ENCODE measurements at regions not wholly inside any gene's neighbourhood (a gene's known extent, or its start where the extent isn't known, plus 50 kb on each side); places are given as distances from the start of the nearest gene placed in this dataset.

DNA sequence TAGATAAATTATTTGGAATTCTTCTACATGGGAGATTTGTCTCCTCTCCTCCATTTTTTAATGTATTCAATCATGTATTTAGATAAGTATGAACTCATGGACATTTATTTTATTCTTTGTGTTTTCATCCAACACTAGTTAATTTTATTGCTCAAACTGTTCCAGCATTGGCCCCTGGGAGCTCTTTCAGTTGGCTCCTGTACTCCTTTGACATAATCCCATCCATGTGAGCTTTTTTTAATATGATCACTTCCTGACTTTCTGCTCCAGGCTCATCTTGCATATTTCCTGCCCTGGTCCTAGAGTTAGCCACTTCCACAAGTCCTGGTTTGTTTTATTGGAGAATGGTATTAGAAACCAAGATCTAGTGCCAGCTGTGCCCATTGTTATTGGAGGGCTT, 419.0 kb upstream of the CDH11 start:
- Histone ChIP-seq H3K9me3 (no peaks in the 10 kb centered on the region), H3K4me3 (no peak overlapping the region), H3K36me3 (no peaks in the 10 kb centered on the region), H3K27ac (no peak overlapping the region), H3K27me3 (no peaks in the 10 kb centered on the region), H3K4me1 (peaks cover 0 to 3% (median under 1%) of the 10 kb centered on the region in 4 donors)
- DNase-seq: no peak
- intact Hi-C loops (cut with DNase I; ENCODE audit: low total_unique reads): no loop called here
- TF ChIP-seq POLR2AphosphoS5 (IDR thresholded peaks at IDR 0.05) (no peak), POLR2A (IDR thresholded peaks at IDR 0.05) (no peak), EP300 (IDR thresholded peaks at IDR 0.05) (no peak)
- TF ChIP-seq, protein P1, sequence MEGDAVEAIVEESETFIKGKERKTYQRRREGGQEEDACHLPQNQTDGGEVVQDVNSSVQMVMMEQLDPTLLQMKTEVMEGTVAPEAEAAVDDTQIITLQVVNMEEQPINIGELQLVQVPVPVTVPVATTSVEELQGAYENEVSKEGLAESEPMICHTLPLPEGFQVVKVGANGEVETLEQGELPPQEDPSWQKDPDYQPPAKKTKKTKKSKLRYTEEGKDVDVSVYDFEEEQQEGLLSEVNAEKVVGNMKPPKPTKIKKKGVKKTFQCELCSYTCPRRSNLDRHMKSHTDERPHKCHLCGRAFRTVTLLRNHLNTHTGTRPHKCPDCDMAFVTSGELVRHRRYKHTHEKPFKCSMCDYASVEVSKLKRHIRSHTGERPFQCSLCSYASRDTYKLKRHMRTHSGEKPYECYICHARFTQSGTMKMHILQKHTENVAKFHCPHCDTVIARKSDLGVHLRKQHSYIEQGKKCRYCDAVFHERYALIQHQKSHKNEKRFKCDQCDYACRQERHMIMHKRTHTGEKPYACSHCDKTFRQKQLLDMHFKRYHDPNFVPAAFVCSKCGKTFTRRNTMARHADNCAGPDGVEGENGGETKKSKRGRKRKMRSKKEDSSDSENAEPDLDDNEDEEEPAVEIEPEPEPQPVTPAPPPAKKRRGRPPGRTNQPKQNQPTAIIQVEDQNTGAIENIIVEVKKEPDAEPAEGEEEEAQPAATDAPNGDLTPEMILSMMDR (IDR thresholded peaks at IDR 0.05): no peak

GRCh38 chr16:65538976-65539375, 417.1 kb upstream of the CDH11 start:
- intact Hi-C loops (cut with DNase I; ENCODE audit: low total_unique reads): no loop called here
- Histone ChIP-seq H3K9me3 (no peaks in the 10 kb centered on the region), H3K36me3 (no peaks in the 10 kb centered on the region), H3K27me3 (no peaks in the 10 kb centered on the region), H3K4me1 (no peaks in the 10 kb centered on the region), H3K4me3 (no peak overlapping the region), H3K27ac (no peak overlapping the region)
- TF ChIP-seq POLR2A (IDR thresholded peaks at IDR 0.05): no peak
- no peak for TF ChIP-seq EP300 (IDR thresholded peaks at IDR 0.05)
- TF ChIP-seq, protein P1 (IDR thresholded peaks at IDR 0.05): no peak
- no peak for TF ChIP-seq POLR2AphosphoS5 (IDR thresholded peaks at IDR 0.05)
- WGBS, 5 donors: 32 to 46% (median 38%) methylated on average over 3 of the region's 3 CpGs
- DNase-seq: no peak

DNA sequence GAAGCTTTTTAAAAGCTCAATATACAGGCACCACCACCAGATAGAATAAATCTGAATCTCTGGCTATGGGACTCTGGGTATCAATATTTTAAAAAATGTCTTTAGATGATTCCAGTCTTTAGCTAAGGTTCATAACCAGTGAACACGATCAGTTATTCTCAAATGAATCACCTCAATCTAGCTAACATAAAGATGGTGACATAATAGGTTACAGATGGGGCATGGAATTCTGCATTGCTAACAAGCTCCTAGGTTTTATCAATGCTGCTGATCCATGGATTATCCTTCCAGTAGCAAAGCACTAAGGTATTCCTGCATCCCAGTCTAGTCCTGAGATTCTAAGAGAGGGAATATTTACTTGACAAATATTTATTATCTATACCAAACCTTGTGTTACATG, 415.5 kb upstream of the CDH11 start:
- no peaks in the 10 kb centered on the region for H3K27me3 ChIP-seq
- H3K4me3 ChIP-seq: no peak overlapping the region
- H3K27ac ChIP-seq: no peak overlapping the region
- DNase-seq: no peak
- H3K36me3 ChIP-seq: no peaks in the 10 kb centered on the region
- no peaks in the 10 kb centered on the region for H3K4me1 ChIP-seq
- 67 to 81% (median 76%) methylated on average over 1 of the region's 1 CpG for WGBS, 5 donors
- no peaks in the 10 kb centered on the region for H3K9me3 ChIP-seq
- TF ChIP-seq, protein P1 (IDR thresholded peaks at IDR 0.05): no peak
- TF ChIP-seq POLR2A (IDR thresholded peaks at IDR 0.05) (no peak), POLR2AphosphoS5 (IDR thresholded peaks at IDR 0.05) (no peak)
- intact Hi-C loops (cut with DNase I; ENCODE audit: low total_unique reads): no loop called here

DNA sequence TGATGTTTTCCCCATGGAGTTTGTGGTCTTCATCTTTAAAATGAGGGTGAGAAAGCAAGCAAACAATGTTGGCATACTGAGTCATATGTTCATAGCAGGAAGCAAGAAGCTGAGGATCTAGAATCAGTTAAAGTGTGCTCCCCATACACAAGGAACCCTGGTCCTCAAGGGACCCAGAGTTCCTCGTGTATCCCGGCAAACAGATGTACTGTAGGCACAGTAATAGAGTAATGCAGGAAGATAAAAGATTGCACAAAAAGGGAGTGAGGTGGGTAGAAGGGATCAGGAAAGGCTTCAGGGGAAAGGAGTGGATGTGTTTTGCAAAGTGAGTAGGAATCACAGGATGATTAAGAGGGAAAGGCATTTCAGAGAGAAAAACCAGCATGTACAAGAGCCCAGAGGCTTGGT, 412.3 kb upstream of the CDH11 start:
- Histone ChIP-seq H3K9me3 (no peaks in the 10 kb centered on the region), H3K27me3 (no peaks in the 10 kb centered on the region), H3K27ac (no peak overlapping the region), H3K4me3 (no peak overlapping the region), H3K4me1 (no peaks in the 10 kb centered on the region), H3K36me3 (no peaks in the 10 kb centered on the region)
- intact Hi-C loops (cut with DNase I; ENCODE audit: low total_unique reads): no loop called here
- no peak for TF ChIP-seq POLR2AphosphoS5 (IDR thresholded peaks at IDR 0.05)
- TF ChIP-seq POLR2A (IDR thresholded peaks at IDR 0.05): no peak
- TF ChIP-seq, protein P1 (IDR thresholded peaks at IDR 0.05): no peak
- TF ChIP-seq EP300 (IDR thresholded peaks at IDR 0.05): no peak
- DNase-seq: no peak
- 79 to 96% (median 81%) methylated on average over 2 of the region's 2 CpGs for WGBS, 5 donors
